HepG2 (cell line): ENCODE measurements at regions not wholly inside any gene's neighbourhood (a gene's known extent, or its start where the extent isn't known, plus 50 kb on each side); places are given as distances from the start of the nearest gene placed in this dataset.

ENCODE experiments used
- ATAC-seq: fragments of 200-7000 bp; cut with Tn5 transposase; 3 replicates; pipeline ENCODE4 v1.9.1; 2020; ENCODE audit warnings: mild to moderate bottlenecking, moderate library complexity
- BruUV-seq: library from RNA; stranded (reverse); fragments of 400-500 nt; replicated peaks from 2 replicates; lab custom pipeline; 2021; lab: Mats Ljungman, UMichigan
- CTCF ChIA-PET: fragments of 300-600 bp; formaldehyde crosslinking; extraction: SDS; loops from one replicate; lab custom pipeline; 2021; ENCODE audit warnings: low total read pairs, inconsistent platforms, low intra/inter-chr PET ratio; lab: Yijun Ruan, JAX
- POLR2A ChIA-PET: fragments of 350-600 bp; sonication (Branson Sonifier 250); formaldehyde crosslinking; loops from one replicate; lab custom pipeline; 2020; ENCODE audit warnings: antibody characterized with exemption, inconsistent platforms; lab: Yijun Ruan, JAX
- DNase-seq: peaks from one replicate; pipeline ENCODE4 v3.0.0-alpha.2; 2015; ENCODE audit warnings: low spot score
- FAIRE-seq: peaks from 3 replicates; lab custom pipeline; 2011; peaks lifted over from hg19 to GRCh38; lab: Jason Lieb, UNC
- H2AFZ ChIP-seq: one replicate; pipeline ENCODE4 v1.6.1; 2011; ENCODE audit warnings: low read length, inconsistent platforms
- H3K27ac ChIP-seq: fragments of 300-600 bp; 3 replicates; pipeline ENCODE4 v1.8.0; 2011; ENCODE audit warnings: mixed run types, mild to moderate bottlenecking, mixed read lengths, low read length, inconsistent platforms; ENCODE audit not compliant: insufficient read depth; ENCODE audit errors: extremely low read length
- H3K27me3 ChIP-seq, 2 experiments: fragments of 200-600 bp in 1 of 2; 2 replicates in 1 of 2; 3 replicates in 1 of 2; pipeline versions ENCODE4 v1.6.0 to v1.8.0; 2011; ENCODE audit warnings: low read length in 2 of 2, mild to moderate bottlenecking in 2 of 2, moderate library complexity in 2 of 2, inconsistent platforms in 1 of 2; ENCODE audit not compliant: insufficient read depth in 2 of 2, control insufficient read depth in 1 of 2
- H3K36me3 ChIP-seq, 2 experiments: fragments of 200-600 bp in 1 of 2; replicated peaks in 1 of 2; 2 replicates in 1 of 2; 3 replicates in 1 of 2; pipeline versions ENCODE4 v1.5.1 to v1.8.0; 2011; ENCODE audit warnings: low read length in 2 of 2, inconsistent platforms in 1 of 2; ENCODE audit not compliant: insufficient read depth in 2 of 2, control insufficient read depth in 1 of 2
- H3K4me1 ChIP-seq: 2 replicates; pipeline ENCODE4 v1.5.1; 2012; ENCODE audit warnings: low read length, inconsistent platforms; ENCODE audit not compliant: insufficient read depth
- H3K4me2 ChIP-seq: 2 replicates; pipeline ENCODE4 v1.6.0; 2011; ENCODE audit warnings: low read depth, low read length, inconsistent platforms
- H3K4me3 ChIP-seq, 3 experiments: fragments of 200-600 bp in 1 of 3; sonication (generic), shearing (Covaris generic) in 1 of 3; replicated peaks in 1 of 3; 2 replicates each; pipeline ENCODE4 v1.5.1; 2011 to 2016; ENCODE audit warnings: low read length in 3 of 3, inconsistent platforms in 2 of 3, low read depth in 2 of 3, mild to moderate bottlenecking in 2 of 3, control low read depth in 1 of 3, mixed read lengths in 1 of 3; ENCODE audit not compliant: insufficient read depth in 1 of 3
- H3K79me2 ChIP-seq: one replicate; pipeline ENCODE4 v1.6.1; 2011; ENCODE audit warnings: low read length, inconsistent platforms; ENCODE audit not compliant: insufficient read depth
- H3K9ac ChIP-seq: 2 replicates; pipeline ENCODE4 v1.6.0; 2011; ENCODE audit warnings: mild to moderate bottlenecking, low read depth, low read length, inconsistent platforms; ENCODE audit not compliant: insufficient read depth
- H3K9me3 ChIP-seq: 2 replicates; pipeline ENCODE4 v1.5.1; 2012; ENCODE audit warnings: mild to moderate bottlenecking, low read length
- H4K20me1 ChIP-seq: 2 replicates; pipeline ENCODE4 v1.6.0; 2011; ENCODE audit warnings: inconsistent platforms, mild to moderate bottlenecking, low read length, moderate library complexity; ENCODE audit not compliant: insufficient read depth
- ARID3A ChIP-seq: IDR thresholded peaks from 2 replicates; pipeline ENCODE4 v1.6.1; 2012; ENCODE audit warnings: low read depth, low read length, improper control_type of control experiment
- HDAC2 ChIP-seq: sonication (generic); formaldehyde crosslinking; IDR thresholded peaks from 2 replicates; pipeline ENCODE4 v1.4.0; 2020; ENCODE audit warnings: missing genetic modification reagents
- MTA1 ChIP-seq: sonication (generic); formaldehyde crosslinking; IDR thresholded peaks from 2 replicates; pipeline ENCODE4 v1.4.0; 2020; ENCODE audit warnings: missing genetic modification reagents, mild to moderate bottlenecking, borderline replicate concordance
- MXI1 ChIP-seq: IDR thresholded peaks from 3 replicates; pipeline ENCODE4 v1.6.1; 2012; ENCODE audit warnings: low read depth, low read length, inconsistent platforms, borderline replicate concordance
- PAF1 ChIP-seq: IDR thresholded peaks from 2 replicates; pipeline ENCODE4 v1.6.1; 2016; ENCODE audit warnings: missing genetic modification reagents, missing compliant biosample characterization
- ZMAT3 ChIP-seq: sonication (generic); formaldehyde crosslinking; conservative IDR thresholded peaks from 2 replicates; pipeline ENCODE4 v1.7.0; 2021; ENCODE audit warnings: missing genetic modification reagents
- ZNF142 ChIP-seq: sonication (generic); formaldehyde crosslinking; IDR thresholded peaks from 2 replicates; pipeline ENCODE4 v1.4.0; 2020; ENCODE audit warnings: missing genetic modification reagents
- ZNF317 ChIP-seq: sonication (generic); formaldehyde crosslinking; IDR thresholded peaks from 2 replicates; pipeline ENCODE4 v1.5.0; 2020; ENCODE audit warnings: mild to moderate bottlenecking, missing genetic modification reagents
- WGBS: methylation state at CpG from one replicate; pipeline ENCODE4 v1.1.6; 2017; ENCODE audit warnings: low lambda C conversion rate; 5-methylcytosine and 5-hydroxymethylcytosine counted together
- in situ Hi-C: cut with HindIII; loops from 2 replicates; pipeline ENCODE4 v1.10.0; 2017; ENCODE audit warnings: low pct_unique_long_range_greater_than_20kb; ENCODE audit not compliant: extremely low pct_ligation_motif_present
- intact Hi-C: fragments of 100-400 bp; cut with micrococcal nuclease; formaldehyde crosslinking; loops from one replicate; pipeline ENCODE4 v1.10.0; 2022; ENCODE audit not compliant: unreplicated experiment

GRCh38 chr5:103993031-103993430, 430.4 kb upstream of the NUDT12 start:
- intact Hi-C loops: no loop called here
- no peak for TF ChIP-seq ZNF317
- no peak for TF ChIP-seq MTA1 (CRISPR knock-in tag)
- no peak for TF ChIP-seq PAF1 (CRISPR knock-in tag)
- TF ChIP-seq HDAC2 (CRISPR knock-in tag): no peak
- TF ChIP-seq ZNF142: no peak
- TF ChIP-seq ARID3A: no peak
- TF ChIP-seq MXI1: no peak
- no peak for TF ChIP-seq ZMAT3 (CRISPR knock-in tag)

More at GRCh38 chr5:103993031-103993430, 430.4 kb upstream of the NUDT12 start:
- no peaks in the 10 kb centered on the region for H3K27me3 ChIP-seq
- no peak overlapping the region for H3K4me2 ChIP-seq
- ChIA-PET CTCF (no interaction called here), POLR2A (no interaction called here)
- no peaks in the 10 kb centered on the region for H3K4me1 ChIP-seq
- no peak overlapping the region for H3K4me3 ChIP-seq
- no TSS peak for BruUV-seq
- WGBS: 0% methylated on average over 1 of the region's 1 CpG
- FAIRE-seq (no peak), ATAC-seq (no peak), DNase-seq (no peak)
- H3K79me2 ChIP-seq: no peaks in the 10 kb centered on the region
- in situ Hi-C loops: no loop called here
- no peaks in the 10 kb centered on the region for H3K9me3 ChIP-seq
- H3K36me3 ChIP-seq: no peaks in the 10 kb centered on the region
- no peak overlapping the region for H3K27ac ChIP-seq
- H4K20me1 ChIP-seq: no peaks in the 10 kb centered on the region
- H2AFZ ChIP-seq: no peak overlapping the region
- no peak overlapping the region for H3K9ac ChIP-seq
